ENCODE measurements at regions not wholly inside any gene's neighbourhood (a gene's known extent, or its start where the extent isn't known, plus 50 kb on each side); places are given as distances from the start of the nearest gene placed in this dataset.
"Not testable (repeated sequence)": the region's sequence is repeated elsewhere in the genome, so short reads cannot be mapped to it uniquely, and the experiment has no call there.

DNA sequence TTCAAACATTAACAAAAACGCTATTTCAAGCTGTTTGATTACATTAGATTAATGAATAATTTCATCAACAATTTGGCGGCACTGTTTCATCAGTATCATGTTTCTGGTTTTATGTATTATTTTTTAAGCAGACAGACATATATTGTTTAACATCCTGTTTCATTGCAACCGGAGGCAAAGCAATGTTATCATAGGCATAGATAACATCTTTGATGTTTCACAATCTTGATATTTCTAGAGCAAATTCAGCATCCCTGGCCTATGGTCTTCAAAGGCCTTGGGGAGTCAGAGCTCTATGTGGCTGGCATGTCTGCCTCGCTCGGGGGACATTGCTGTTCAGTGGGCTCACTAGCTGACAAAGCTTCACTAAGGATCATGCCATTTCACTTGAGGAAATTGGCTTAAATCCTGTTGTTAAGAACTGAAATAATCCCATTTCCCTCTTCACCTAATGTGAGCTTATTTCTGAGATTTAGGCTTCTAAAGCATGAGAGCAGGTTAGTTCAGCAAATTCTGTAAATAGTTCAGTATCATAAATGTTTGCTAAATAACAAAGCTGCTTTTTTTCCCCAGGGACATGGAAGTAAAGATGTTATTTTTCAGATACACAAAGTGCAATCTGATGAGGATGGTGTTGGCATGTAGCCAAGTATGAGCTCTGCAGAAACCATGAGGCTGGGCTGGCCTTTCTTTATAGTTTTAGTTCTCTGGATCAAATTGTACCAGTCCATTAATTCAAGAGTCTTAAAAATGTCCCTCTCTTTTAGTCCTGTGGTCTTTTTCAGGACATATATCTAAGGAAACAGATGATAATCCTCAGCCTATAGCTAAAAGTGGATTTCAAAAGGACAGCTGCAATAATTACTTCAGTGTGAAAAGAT lies 941.4 kb downstream of the PLOD2 start:
- DNase-seq = no peak

DNA sequence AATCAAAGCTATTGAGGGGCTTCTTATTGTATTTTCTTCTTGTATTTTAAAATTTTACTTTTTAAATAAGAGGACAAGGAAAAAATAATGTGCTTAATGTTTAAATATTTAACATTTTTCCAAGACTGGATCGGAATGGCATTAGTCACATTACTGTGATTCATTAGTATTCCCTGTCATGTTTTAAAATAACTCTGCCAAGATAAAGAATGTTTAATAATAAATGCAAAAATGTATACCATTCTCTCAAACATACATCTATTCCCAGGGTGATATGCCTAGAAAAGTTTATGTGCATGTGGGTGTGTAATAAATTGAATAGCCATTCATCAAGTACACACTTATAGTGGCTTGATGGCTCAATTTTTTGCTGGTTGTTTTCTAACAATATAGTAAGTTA lies 936.1 kb downstream of the PLOD2 start:
- DNase-seq = no peak

DNA sequence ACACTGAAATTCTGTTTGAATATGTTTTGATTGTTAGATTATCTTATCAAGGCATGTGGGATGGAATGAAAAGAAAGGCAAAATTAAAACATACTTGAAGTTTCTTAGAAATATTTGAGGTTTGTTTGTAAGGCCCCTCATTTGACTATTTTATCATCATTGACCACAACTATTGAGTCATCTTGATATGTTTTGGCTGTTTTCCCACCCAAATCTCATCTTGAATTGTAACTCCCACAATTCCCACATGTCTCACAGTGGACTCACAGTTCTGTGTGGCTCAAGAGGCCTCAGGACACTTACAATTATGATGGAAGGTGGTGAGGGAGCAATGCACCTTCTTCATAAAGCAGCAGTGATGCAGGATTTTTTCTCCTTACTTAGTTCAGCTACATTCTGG lies 917.1 kb downstream of the PLOD2 start:
- DNase-seq = no peak

DNA sequence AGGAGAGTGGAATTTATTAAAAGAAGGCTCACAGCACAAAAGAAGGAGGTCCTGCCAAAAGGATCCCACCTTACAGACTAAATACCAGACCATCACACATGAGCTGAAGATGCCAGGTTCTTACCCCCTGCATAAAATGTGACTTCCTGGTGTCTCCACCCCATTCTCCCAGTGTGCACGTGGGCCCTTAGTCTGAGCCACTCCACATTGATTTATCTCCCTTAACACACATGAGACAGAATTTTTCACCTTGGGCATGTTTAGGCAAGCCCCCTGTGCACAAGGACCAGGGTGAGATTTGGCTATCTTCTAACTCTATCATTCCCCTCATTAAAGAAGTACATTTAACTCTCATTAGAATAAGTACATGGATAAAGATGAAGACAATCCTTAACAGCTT lies 916.7 kb downstream of the PLOD2 start:
- DNase-seq = no peak

DNA sequence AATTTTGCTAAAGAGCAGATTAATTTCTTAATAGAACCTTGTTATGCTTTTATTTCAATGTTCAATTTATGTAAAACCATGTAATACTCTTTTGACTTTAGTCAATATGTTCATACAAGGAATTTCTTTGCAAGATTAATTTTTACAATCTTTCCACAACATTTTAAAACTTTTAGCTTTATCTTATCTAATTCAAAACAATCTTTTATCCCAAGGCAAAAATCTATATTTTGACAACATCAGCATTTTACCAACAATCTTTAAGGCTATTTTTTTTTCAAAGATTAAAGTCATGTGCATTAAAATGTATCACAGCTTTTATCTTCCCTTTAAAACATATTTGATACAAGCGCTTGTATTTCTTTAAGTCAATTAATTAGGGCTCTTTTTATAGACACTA lies 914.7 kb downstream of the PLOD2 start:
- DNase-seq = no peak

DNA sequence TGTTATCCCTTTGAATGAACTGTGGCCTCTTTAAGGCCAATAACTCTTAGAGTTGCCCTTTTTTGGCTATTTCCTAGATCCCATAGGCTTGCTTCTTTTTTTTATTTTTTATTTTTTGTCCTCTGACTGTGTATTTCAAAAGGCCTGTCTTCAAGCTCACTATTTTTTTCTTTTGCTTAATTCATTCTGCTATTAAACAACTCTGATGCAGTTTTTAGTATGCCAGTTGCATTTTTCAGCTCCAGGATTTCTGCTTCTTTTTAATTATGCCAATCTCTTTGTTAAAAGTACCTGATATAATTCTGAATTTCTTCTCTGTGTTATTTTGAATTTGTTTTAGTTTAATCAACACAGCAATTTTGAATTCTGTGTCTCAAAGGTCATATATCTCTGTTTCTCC lies 912.1 kb downstream of the PLOD2 start:
- no peak for DNase-seq

DNA sequence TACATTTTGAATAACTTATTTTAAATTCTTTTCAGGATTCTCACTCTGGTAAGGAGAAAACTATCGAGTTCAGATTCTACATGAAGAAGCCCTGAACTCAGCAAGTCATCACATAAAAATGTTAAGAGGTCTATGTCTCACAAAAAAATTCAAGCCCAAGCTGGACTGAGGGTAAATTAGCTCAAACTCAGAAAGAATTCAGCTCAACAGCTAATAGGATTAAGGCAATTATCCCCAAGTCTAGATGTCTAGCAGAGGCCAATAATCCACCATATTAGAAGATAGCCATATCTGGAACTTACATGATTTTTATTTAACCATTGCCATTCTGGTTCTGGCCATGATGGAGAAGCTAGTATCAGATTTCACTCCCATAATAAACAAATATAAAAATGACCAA lies 909.7 kb downstream of the PLOD2 start:
- no peak for DNase-seq

DNA sequence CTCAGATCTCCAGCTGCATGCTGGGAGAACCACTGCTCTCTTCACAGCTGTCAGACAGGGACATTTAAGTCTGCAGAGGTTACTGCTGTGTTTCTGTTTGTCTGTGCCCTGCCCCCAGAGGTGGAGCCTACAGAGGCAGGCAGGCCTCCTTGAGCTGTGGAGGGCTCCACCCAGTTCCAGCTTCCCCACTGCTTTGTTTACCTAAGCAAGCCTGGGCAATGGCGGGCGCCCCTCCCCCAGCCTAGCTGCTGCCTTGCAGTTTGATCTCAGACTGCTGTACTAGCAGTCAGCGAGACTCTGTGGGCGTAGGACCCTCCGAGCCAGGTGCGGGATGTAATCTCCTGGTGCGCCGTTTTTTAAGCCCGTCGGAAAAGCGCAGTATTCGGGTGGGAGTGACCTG lies 903.0 kb downstream of the PLOD2 start:
- DNase-seq = not testable (repeated sequence)

DNA sequence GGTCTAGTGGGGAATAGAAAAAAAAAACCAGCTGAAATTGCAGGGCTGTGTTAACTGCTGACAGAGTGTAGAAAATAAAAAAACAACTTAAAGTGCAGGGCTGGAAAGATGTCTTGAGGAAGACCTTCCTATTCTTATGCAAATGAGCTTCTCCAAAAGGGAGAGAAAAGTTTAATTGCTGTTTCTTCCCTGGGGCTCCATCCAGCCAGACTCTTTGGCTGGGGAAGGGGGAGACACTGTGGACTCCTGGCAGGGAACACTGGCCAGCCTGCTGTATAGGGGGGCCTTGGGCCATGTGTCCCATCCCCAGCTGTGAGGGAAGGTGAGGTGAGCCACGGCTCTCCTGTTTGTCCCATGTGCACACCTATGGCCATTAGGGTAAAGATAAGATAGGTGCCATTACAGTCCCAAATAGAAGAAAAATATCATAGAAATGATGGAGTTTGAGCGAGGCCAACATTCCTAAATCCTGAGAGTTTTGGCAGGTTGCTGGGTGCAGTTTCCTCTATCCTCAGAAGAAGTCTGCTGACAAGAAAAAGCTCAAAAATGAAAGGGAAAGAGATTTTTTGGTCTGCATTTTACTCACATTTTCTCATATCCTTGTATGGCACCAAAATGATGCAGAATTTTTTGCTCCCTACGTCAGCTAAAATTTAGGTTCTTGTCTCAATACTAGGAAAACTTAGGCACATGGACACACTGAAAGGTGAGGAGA lies 901.7 kb downstream of the PLOD2 start:
- DNase-seq = no peak

DNA sequence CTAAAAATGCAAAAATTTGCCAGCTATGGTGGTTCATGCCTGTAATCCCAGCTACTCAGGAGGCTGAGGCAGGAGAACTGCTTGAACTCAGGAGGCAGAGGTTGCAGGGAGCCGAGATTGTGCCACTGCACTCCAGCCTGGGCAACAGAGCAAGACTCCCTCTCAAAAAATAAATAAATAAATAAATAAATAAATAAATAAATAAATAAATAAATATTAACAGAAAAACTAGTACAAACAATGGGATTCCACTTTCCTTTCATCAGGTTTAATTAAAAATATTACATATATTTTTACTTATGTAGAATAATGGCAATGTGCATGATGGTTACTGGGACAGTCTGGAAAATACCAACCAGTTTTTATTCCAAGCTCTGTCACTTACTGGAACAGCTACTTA lies 897.5 kb downstream of the PLOD2 start:
- DNase-seq = not testable (repeated sequence)

DNA sequence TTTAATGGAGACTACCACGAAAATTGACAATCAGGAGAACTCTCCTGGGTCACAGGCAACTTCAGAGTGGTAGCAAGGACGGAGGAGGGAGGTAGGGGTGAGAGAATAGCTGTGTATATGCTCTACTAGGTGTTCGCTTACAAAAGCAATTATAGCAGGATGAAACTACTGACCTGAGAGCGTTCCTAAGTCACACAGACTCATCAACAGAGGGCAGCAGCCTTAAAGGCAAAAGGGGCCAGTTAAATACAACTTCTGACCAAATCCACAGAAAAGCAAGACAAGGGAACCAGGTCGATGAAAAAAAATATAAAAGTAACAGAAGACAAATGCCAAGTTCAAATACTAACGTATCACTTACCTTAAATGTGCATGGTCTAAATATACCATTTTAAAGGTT lies 894.6 kb downstream of the PLOD2 start:
- no peak for DNase-seq

DNA sequence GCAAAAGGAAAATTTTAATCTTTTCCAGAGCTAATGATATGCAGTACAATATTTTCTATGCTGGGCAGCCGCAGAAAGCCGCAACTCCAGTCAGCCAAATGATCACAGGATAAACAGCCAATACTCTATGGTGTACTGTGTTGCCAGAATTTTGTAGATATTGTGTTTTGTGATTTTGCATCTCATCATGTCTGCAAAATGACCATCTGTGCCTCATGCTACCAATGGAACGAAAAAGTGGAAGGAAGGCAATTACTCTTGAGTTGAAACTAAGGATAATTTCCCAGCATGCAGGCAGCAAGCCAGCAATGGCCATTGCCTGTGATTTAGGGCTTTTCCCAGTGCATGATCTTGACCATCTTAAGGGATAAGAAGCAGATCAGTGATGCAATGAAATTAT lies 891.9 kb downstream of the PLOD2 start:
- DNase-seq = no peak

DNA sequence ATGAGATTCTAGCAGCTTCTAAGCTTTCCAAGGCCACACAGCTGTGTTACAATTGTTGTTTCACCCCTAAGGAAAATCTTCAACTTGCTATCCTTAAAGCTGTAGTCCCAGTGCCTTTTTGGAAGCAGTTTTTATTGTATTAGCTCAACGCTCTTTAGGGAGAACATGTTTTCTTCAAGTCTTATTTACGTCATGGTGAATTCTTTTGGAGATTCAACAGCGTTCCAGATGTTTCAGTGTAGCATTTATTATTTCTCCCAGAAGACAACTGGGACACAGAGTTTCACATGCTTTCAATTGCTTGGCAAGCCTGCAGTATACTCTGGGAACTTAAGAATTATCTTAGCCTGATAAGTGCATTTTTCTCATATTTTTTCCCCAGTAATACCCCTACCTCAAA lies 888.3 kb downstream of the PLOD2 start:
- no peak for DNase-seq

DNA sequence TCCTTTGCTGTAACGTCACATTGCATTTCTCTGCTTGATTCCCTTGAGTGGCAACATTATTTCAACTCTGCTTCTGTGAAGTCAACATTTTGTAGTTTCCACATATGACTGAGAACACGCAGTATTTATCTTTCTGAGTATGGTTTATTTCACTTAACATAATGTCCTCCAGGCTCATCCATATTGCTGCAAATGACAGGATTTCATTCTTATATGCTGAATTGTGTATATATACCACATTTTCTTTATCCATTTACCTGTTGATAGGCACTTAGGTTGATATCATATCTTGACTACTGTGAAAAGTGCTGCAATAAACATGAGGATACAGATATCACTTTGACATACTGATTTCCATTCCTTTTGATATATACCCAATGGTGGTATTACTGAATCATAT lies 878.5 kb downstream of the PLOD2 start:
- DNase-seq = no peak

DNA sequence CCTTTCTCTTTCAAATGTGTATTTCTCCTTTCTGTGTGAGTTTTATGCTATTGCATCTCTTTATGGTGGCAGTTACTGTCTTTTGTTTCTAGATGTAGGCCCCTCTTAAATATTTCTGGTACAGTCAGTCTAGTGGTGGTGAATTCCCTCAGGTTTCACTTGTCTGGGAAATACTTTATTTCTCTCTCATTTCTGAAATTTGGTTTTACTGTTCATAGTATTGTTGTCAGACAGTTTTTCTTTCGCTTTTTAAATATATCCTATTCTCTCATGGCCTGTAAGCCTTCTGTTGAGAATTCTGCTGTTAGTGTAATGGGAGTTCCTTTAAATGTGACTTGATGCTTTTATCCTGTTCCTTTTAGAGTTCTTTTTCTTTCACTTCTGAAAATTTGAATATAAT lies 874.0 kb downstream of the PLOD2 start:
- no peak for DNase-seq

DNA sequence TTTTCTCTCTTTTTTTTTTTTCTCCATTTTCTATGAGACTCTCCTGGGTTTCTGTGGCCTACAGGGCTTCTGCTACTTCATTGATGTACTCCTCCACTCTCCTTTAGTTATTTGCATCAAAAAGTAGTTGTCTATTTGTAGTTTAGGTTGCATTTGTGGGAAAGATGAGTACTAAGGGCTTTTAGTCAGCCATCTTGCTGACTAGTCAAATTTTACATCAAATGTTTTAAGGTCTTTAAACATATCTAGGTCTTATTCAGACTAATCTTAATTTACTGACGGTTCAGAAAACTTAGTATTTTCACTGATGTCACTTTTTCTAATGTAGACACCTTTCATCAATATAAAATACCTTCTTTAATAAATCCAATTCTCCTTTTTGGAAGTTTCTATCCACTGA lies 871.0 kb downstream of the PLOD2 start:
- DNase-seq = no peak

DNA sequence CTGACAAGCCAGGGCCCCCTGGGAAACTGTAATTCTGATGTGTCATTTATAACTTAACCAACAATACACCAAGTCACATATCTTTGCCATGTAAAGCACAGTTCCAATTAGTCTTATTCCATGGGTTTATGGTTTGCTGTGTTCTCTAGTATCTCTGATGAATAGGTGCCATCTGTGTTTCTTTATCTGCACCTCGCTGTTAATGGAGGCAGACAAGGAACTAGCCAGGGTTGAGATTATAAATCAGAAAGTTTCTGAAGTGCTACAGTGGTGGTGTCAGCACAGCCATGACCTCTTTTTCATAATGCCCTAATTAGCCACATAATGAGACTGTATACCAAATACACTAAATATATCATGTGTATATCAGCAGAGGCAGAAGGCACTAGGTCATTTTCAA lies 866.4 kb downstream of the PLOD2 start:
- no peak for DNase-seq

DNA sequence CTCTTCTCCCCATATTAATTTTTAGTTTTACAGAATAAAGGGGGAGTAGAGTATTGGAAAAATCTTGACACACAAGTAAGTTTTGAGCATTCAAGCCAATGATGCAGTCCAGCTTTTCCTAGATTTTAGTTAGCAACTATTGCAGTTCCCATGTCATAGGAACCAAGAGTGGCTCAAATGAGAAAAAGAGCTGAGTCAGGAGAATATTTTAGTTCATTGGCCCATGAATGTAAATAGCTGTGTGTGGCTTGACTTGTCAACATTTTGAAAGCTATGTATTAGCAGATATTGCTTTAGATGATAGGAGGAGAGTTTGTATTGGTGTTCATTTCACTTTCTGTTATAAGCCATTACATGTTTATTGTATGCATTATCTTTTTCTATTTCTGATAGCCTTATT lies 853.7 kb downstream of the PLOD2 start:
- no peak for DNase-seq

DNA sequence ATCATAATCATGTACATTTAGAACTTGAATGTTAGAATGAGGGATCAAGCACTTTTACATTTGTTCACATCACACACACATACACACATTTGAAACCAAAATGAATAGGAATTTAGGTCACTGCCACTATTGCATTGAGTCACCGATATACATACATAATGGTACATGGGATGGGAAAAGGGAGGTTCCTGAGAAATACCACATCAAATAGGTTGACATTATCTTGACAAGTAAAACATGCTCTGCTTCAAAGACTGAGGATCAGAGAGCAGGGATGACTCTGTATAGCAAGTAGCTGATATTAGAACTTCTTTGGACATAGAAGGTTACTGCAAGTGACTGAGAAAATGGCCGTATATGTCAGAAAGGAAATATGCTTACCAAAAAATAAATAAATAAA lies 847.2 kb downstream of the PLOD2 start:
- no peak for DNase-seq

DNA sequence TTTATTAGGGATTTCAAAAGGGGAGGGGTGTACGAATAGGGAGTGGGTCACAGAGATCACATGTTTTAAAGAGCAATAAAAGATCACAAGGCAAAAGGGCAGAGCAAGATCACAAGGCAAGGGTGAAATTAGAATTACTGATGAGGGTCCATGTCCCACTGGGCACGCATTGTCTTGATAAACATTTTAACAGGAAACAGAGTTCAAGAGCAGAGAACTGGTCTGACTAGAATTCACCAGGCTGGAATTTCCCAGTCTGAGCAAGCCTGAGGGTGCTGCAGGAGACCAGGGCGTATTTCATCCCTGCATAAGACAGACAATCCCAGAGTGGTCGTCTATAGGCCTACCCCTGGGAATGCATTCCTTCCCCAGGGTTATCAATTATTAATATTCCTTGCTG lies 844.7 kb downstream of the PLOD2 start:
- not testable (repeated sequence) for DNase-seq

DNA sequence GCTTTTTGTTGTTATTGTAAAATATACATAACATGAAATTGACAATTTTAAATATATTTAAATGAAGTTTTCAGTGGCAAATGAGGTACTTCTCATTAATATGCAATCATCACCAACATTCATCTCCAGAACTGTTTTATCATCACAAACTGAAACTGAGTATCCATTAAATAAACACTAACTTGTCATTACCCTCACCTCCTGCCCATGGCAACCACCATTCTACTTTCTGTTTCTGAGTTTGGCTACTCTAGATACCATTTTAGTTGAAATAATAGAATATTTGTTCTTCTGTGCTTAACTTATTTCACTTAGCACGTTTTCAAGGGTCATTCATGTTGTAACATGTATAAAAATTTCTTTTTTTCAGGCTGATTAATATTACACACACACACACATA lies 834.3 kb downstream of the PLOD2 start:
- DNase-seq = no peak

DNA sequence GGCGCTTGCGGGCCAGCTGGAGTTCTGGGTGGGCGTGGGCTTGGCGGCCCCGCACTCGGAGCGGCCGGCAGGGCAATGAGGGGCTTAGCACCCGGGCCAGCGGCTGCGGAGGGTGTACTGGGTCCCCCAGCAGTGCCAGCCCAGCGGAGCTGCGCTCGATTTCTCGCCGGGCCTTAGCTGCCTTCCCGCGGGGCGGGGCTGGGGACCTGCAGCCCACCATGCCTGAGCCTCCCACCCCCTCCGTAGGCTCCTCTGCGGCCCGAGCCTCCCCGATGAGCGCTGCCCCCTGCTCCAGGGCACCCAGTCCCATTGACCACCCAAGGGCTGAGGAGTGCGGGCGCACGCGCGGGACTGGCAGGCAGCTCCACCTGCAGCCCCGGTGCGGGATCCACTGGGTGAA lies 827.6 kb downstream of the PLOD2 start:
- DNase-seq = not testable (repeated sequence)

DNA sequence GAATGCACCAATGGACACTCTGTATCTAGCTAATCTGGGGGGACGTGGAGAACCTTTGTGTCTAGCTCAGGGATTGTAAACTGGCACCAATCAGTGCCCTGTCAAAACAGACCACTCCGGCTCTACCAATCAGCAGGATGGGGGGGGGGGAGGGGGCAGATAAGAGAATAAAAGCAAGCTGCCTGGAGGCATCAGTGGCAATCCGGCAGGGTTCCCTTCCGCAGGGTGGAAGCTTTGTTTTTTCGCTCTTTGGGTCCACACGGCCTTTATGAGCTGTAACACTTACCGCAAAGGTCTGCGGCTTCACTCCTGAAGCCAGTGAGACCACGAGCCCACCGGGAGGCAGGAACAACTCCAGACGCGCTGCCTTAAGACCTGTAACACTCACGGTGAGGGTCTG lies 827.1 kb downstream of the PLOD2 start:
- DNase-seq = no peak

DNA sequence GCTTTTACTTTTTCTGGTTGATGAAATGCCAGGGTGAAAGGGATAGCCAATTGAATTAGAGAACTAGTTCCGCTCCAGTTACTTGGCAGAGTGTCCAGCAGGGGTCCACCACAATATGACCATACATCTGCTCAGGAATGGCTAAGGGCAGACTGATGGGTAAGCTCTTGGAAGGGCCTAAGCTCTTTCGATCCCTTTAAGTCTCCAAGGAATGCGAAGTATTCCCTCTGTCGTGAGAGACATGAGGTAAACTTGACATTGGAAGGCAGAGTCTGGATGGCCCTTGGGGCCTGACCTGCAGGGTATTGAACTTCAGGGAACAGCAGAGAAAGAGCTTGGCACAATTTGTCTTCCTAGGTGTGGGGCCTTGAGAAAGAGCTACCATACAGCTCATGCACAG lies 805.8 kb downstream of the PLOD2 start:
- no peak for DNase-seq

DNA sequence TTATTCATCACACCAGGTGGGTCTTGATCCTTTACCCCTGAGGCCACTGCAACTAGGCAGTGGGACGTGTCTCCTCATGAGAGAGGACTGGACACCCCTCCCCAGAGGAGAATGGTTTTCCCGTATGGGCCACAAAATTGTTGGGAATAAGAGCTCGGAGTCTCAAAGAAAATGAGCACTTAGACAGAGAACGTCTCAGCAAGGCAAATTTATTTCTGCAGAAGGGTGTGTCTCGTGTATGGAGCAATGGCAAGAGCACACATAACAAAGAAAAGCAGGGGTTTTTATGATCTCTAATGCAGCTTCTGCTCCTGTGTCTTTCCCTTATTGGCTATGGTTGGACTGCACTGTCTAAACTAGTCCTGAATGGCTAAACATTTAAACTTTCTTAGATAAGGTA lies 803.5 kb downstream of the PLOD2 start:
- DNase-seq = no peak
